T-helper 1 cell treated with Interleukin-12 subunit alpha and Interleukin-12 subunit beta and Interleukin-4 antibody, amounts not matched to agents 30 μg/mL and 1 μg/mL, for 36 hours (primary cell): ENCODE measurements at regions not wholly inside any gene's neighbourhood (a gene's known extent, or its start where the extent isn't known, plus 50 kb on each side); places are given as distances from the start of the nearest gene placed in this dataset.

ENCODE experiments used
- H3K27ac Mint-ChIP-seq: one replicate; pipeline ENCODE4 v1.8.0; 2021; ENCODE audit warnings: mild to moderate bottlenecking, mixed read lengths
- H3K27me3 Mint-ChIP-seq: one replicate; pipeline ENCODE4 v1.8.0; 2021; ENCODE audit warnings: low read depth, mixed read lengths
- H3K36me3 Mint-ChIP-seq: one replicate; pipeline ENCODE4 v1.8.0; 2021; ENCODE audit warnings: low read depth, mixed read lengths
- H3K4me1 Mint-ChIP-seq: one replicate; pipeline ENCODE4 v1.8.0; 2021; ENCODE audit warnings: low read depth, mixed read lengths
- H3K4me3 Mint-ChIP-seq: one replicate; pipeline ENCODE4 v1.8.0; 2021; ENCODE audit warnings: mild to moderate bottlenecking, moderate library complexity, mixed read lengths
- H3K9me3 Mint-ChIP-seq: one replicate; pipeline ENCODE4 v1.8.0; 2021; ENCODE audit warnings: mixed read lengths

DNA sequence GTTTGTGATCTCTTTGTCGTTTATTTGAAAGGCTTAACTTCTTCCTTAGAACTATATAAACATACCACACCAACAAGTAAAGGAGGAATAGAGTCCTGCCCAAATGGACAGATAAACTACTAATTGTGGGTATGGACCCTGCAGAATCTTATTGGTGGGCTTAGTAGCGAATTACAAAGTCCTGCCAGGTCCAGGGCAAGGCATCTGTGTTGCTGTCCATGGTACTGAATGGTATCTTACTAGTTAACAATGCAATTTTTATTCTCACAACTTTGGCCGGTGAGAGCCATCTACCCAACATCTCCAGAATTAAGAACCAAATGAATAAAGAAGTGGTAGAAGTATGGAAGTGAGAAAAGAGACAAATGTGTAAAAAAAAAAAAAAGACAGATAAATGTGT is 1782.4 kb upstream of the WWC1 start:
- Mint-ChIP-seq H3K36me3 (no peaks in the 10 kb centered on the region), H3K4me1 (no peaks in the 10 kb centered on the region), H3K27me3 (no peaks in the 10 kb centered on the region), H3K4me3 (no peak overlapping the region), H3K27ac (no peak overlapping the region), H3K9me3 (peaks cover 13% of the 10 kb centered on the region)

DNA sequence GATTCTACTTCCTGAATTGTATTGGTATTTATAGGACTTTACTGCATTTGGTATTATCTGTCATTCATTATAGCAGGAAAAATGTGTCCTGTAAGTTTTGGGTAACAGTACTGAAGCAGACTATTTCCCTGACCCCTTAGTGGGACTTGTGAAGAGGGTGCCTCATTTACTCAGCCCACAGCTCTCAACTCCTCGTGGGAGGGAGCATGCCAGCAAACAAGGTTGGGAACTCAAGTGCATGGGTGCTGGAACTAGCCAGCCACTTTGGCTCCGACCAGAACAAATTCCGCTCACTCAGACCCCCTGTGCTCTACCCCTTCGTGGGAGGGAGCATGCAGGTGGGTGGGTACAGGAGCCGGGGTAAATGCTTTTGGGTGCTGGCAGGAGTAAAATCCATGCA is 1773.5 kb upstream of the WWC1 start:
- peaks cover 20% of the 10 kb centered on the region for H3K9me3 Mint-ChIP-seq
- no peaks in the 10 kb centered on the region for H3K4me1 Mint-ChIP-seq
- H3K27ac Mint-ChIP-seq: no peak overlapping the region
- no peaks in the 10 kb centered on the region for H3K27me3 Mint-ChIP-seq
- no peaks in the 10 kb centered on the region for H3K36me3 Mint-ChIP-seq
- H3K4me3 Mint-ChIP-seq: no peak overlapping the region

DNA sequence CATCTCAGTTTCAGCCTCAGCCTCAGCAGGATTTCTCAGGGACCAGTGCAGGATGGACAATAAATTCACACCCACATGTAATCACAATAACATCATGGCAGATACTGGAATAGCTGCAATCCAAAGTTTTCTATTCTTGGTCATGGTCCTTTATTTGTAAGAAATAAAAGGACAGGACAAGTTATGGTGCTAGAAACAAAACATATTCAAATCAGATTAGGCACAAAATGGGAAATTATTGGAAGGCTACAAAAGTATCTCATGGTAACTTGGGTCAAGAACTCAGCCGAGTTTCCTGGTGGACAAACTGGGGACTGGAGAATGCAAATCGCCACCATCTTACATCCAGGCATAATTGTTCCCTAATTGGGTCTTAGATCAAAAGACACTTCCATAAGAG is 1768.2 kb upstream of the WWC1 start:
- peaks cover 25% of the 10 kb centered on the region for H3K9me3 Mint-ChIP-seq
- H3K27me3 Mint-ChIP-seq: no peaks in the 10 kb centered on the region
- H3K4me1 Mint-ChIP-seq: no peaks in the 10 kb centered on the region
- no peak overlapping the region for H3K27ac Mint-ChIP-seq
- H3K4me3 Mint-ChIP-seq: no peak overlapping the region
- H3K36me3 Mint-ChIP-seq: no peaks in the 10 kb centered on the region

DNA sequence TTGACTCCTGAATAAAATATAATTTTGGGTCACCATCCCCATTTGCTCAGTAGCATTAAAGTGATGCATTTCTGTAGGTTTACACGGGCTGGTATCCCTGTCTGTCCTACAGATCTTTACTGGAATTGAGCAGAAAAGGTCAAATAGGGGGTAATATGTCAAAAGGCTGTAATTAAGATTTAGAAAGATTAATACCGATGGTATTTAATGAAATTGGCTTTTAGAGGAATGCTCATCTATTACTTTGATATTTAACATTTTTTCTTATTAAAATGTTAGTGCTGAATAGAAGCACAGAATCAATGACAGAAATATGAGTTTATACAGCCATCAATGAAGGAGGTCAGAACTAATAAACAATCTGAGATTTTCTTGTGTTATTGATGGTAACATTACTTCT is 1762.2 kb upstream of the WWC1 start:
- Mint-ChIP-seq H3K4me3 (no peak overlapping the region), H3K27ac (no peak overlapping the region), H3K4me1 (no peaks in the 10 kb centered on the region), H3K27me3 (no peaks in the 10 kb centered on the region), H3K36me3 (no peaks in the 10 kb centered on the region), H3K9me3 (peaks cover 15% of the 10 kb centered on the region)

DNA sequence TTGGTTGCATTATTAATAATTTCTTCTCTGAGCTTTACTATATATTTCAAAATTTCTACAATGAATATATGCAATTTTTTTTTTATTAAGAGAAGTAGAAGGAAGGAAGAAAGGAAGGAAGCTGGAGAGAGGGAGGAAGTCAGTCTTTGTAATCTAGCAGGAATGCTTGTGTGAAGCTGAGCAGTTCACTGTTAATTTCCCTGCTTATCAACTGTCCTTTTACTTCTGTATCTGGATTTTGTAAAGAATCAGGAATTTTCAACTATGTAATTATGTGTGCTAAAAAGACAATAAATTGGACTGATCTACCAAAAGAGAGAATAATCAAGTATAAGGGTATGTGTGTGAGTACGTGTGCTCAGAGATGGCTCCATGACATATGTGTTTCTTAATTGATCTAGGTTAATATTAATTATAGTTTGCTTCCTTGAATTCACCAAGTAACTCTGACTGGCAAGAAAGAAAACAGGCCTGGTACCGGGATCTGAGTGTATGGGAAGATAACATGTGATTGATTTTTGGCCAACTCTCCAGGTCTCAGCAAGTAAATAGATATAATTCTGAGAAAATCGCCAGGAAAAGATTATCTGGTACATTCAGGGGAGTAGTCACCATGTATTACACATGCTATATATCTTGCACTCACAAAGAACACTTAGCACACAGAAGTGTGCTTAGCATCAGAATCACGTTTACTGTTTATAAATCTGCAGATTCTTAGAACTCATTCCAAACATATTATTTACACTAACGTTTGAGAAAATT is 1758.8 kb upstream of the WWC1 start:
- Mint-ChIP-seq H3K4me3 (no peak overlapping the region), H3K4me1 (no peaks in the 10 kb centered on the region), H3K36me3 (no peaks in the 10 kb centered on the region), H3K9me3 (peaks cover 12% of the 10 kb centered on the region), H3K27me3 (no peaks in the 10 kb centered on the region), H3K27ac (no peak overlapping the region)

DNA sequence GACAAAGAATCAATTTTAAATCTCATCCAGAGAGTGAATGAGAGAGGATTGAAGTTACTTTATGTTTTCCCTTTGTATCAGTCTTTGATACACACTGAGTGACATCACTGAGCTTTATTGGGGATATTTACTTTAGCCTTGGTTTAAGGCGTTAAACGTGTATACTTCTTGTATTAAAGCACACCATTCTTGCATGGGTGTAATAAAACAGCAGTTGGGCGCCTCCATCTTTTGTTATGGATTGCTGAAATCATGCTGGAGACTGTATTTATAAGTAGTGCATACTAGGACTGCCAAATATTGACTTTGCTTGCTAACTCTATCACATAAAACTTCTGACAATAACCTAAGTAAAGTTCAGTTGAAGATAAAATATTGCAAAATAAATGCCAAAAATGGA is 1755.8 kb upstream of the WWC1 start:
- H3K36me3 Mint-ChIP-seq: no peaks in the 10 kb centered on the region
- no peak overlapping the region for H3K27ac Mint-ChIP-seq
- peaks cover 12% of the 10 kb centered on the region for H3K9me3 Mint-ChIP-seq
- no peaks in the 10 kb centered on the region for H3K27me3 Mint-ChIP-seq
- no peak overlapping the region for H3K4me3 Mint-ChIP-seq
- no peaks in the 10 kb centered on the region for H3K4me1 Mint-ChIP-seq

DNA sequence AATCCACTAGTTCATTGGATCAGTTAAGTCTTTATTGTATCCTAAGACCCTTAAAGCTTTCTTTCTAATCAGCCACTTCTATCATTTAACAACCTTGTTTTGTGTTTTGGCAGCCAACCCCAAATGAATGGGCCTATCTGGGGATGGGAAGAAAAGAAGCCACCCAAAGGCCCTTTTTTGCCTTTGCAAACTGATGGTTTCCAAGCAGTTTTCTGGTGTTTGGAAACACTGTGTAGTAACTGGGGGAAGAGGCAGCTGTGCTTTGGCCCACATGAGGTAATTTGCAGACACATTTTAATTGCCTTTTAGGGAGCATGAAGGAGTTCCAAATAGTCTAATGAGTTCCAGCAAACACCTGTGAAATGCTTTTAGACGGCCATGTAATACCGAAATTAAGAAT is 1751.3 kb upstream of the WWC1 start:
- H3K36me3 Mint-ChIP-seq: no peaks in the 10 kb centered on the region
- H3K27ac Mint-ChIP-seq: no peak overlapping the region
- H3K4me3 Mint-ChIP-seq: no peak overlapping the region
- no peaks in the 10 kb centered on the region for H3K4me1 Mint-ChIP-seq
- H3K9me3 Mint-ChIP-seq: peaks cover 8% of the 10 kb centered on the region
- H3K27me3 Mint-ChIP-seq: no peaks in the 10 kb centered on the region

DNA sequence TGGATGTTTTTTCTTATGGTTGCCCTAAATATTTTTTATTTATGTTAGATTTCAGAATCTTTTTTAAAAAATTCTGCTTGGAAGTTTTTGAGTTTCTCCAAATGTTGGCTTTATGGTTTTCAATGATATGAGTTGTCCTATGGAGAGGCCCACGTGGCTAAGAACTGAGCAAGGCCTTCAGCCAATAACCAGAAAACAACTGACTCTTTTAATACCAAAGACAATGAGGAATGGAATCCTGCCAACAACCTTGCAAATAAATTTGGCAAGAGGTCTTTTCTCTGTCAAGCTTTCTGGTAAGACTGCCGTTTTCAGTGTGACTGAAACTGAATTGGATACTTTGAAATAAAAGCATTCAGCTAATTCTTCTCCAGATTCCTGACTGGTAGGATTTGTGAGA is 1740.1 kb upstream of the WWC1 start:
- Mint-ChIP-seq H3K27me3 (no peaks in the 10 kb centered on the region), H3K4me1 (no peaks in the 10 kb centered on the region), H3K27ac (no peak overlapping the region), H3K9me3 (peaks cover 22% of the 10 kb centered on the region), H3K36me3 (no peaks in the 10 kb centered on the region), H3K4me3 (no peak overlapping the region)

DNA sequence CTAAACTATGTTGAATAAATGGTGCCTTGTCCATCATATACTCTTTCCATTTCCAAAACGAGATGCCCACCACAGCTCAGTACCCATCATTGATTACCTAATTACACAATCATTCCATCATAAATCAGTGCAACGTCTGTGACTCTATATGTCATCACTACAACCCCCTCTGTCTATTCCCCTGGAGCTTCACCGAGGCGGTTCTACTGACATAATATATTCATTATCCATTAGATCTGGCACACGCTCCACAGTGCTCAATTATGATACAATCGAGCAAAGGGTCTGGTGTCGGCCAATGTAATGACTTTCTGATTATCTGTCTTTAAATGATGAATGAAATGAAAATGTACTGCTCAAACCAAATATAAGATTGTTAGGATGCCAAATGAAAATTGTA is 1737.7 kb upstream of the WWC1 start:
- Mint-ChIP-seq H3K4me3 (no peak overlapping the region), H3K27me3 (no peaks in the 10 kb centered on the region), H3K9me3 (peaks cover 20% of the 10 kb centered on the region), H3K4me1 (no peaks in the 10 kb centered on the region), H3K27ac (no peak overlapping the region), H3K36me3 (no peaks in the 10 kb centered on the region)

DNA sequence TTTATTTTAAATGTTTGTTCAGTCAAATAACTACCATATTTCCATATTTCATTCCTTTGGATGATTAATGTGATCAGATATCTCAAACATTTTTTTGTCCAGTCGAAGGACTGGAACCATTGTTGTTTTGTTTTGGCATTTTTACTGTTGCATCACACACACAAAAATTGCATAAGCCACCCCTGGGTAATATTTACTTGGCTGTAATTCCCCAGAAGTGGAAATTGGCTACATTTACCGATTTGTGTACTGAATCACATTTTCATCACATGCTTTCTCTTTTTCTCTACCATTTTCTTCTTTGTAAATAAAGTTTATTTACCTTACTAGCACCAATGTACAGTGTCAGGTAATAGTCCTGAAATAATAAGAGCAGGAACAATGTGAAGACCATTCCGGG is 1729.7 kb upstream of the WWC1 start:
- no peaks in the 10 kb centered on the region for H3K4me1 Mint-ChIP-seq
- no peak overlapping the region for H3K4me3 Mint-ChIP-seq
- no peaks in the 10 kb centered on the region for H3K27me3 Mint-ChIP-seq
- H3K9me3 Mint-ChIP-seq: peaks cover 20% of the 10 kb centered on the region
- no peaks in the 10 kb centered on the region for H3K36me3 Mint-ChIP-seq
- no peak overlapping the region for H3K27ac Mint-ChIP-seq

DNA sequence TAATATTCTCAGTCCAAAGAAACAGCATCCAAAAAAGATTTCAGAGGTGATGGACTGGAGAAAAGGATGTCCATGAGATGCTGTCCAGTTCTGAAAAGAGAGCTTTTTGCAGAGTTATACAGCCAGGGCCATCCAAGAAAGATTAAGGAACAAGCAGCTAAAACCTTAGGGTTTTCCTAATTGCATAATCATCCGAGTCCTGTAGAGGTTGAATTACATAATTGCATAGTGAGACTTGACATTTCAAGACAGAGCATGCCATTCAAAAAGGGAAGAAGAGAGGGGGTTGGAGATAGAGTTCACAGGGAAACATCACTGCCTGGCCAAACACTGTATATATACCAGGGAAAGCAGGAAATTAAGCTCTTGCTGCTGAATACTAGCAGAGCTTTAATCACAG is 1729.2 kb upstream of the WWC1 start:
- no peaks in the 10 kb centered on the region for H3K27me3 Mint-ChIP-seq
- no peak overlapping the region for H3K4me3 Mint-ChIP-seq
- H3K36me3 Mint-ChIP-seq: no peaks in the 10 kb centered on the region
- H3K4me1 Mint-ChIP-seq: no peaks in the 10 kb centered on the region
- no peak overlapping the region for H3K27ac Mint-ChIP-seq
- H3K9me3 Mint-ChIP-seq: peaks cover 20% of the 10 kb centered on the region

DNA sequence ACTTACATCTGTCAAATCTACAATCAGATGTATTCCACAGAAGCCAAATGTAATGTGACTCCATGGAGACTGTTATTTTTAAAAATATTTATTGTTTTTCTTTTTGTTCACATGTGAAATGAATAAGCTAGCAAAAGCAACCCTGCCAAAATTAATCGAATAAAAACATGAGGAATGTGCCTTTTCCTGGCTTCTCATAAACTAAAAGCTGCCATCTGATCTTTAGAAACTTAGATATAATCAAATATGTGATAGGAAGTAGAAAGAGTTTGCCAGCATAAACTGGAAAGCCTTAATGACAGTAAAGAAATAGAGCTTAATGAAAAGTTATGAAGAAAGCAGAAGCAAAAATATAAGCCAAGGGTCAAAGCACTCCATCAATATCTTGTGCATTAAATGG is 1724.7 kb upstream of the WWC1 start:
- H3K4me1 Mint-ChIP-seq: no peaks in the 10 kb centered on the region
- peaks cover 16% of the 10 kb centered on the region for H3K9me3 Mint-ChIP-seq
- no peaks in the 10 kb centered on the region for H3K27me3 Mint-ChIP-seq
- H3K4me3 Mint-ChIP-seq: no peak overlapping the region
- no peak overlapping the region for H3K27ac Mint-ChIP-seq
- no peaks in the 10 kb centered on the region for H3K36me3 Mint-ChIP-seq

DNA sequence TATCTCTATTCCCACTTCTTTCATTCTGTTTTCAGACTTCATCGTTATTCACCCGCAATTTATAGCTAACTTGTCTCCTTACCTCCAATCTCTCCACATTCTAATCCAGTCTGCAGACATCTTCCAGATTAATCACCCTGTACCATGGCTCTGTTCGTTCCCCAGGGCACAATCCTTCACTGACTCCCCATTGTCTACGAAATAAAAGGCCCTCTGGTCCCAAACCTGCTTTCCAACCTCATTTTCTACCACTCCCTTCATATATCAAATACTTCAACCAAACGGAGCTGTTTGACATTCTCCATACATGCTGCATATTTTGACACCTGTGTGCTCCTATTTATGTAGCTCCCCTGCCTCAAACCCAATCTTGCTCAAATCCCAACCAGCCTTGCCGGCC is 1720.6 kb upstream of the WWC1 start:
- H3K9me3 Mint-ChIP-seq: peaks cover 27% of the 10 kb centered on the region
- no peaks in the 10 kb centered on the region for H3K27me3 Mint-ChIP-seq
- H3K36me3 Mint-ChIP-seq: no peaks in the 10 kb centered on the region
- no peak overlapping the region for H3K4me3 Mint-ChIP-seq
- no peaks in the 10 kb centered on the region for H3K4me1 Mint-ChIP-seq
- no peak overlapping the region for H3K27ac Mint-ChIP-seq

DNA sequence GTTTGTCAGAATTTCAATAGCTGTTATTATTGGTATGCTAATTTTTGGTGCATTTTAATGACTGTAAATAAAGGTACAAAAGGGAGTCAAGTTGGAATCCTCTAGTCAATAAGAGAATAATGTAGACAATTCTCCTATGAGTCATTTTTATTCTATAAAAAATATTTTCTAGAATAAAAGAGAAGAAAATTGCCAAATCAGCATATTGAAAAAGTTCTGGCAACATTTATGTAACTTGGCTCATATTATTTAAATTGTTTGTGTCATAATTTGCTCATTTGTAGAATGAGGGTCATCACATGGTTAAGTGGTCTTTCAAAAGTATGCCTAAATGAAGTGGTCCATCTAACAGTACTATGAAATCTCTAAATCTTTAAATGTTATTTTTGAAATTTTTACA is 1719.8 kb upstream of the WWC1 start:
- Mint-ChIP-seq H3K27me3 (no peaks in the 10 kb centered on the region), H3K27ac (no peak overlapping the region), H3K9me3 (peaks cover 28% of the 10 kb centered on the region), H3K4me1 (no peaks in the 10 kb centered on the region), H3K4me3 (no peak overlapping the region), H3K36me3 (no peaks in the 10 kb centered on the region)

DNA sequence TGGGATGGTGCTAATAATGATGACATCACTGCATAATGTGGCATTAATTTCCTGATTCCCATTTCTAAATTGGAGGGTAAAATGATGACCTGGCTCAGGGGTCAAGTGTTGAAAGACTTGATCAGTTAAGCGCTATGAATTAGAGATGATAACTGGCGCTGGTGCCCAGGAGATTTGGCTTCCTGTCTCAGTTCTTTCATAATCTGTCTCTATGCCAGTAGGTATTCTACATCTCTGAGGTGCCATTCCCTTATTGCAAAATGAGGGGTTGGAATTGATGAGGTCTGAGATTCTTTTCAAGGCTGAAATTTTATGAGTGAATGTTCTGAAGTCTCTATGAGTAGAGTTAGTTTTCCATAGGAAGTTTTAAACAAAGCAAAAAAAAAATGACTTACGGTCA is 1715.1 kb upstream of the WWC1 start:
- H3K36me3 Mint-ChIP-seq: no peaks in the 10 kb centered on the region
- no peak overlapping the region for H3K27ac Mint-ChIP-seq
- H3K4me3 Mint-ChIP-seq: no peak overlapping the region
- no peaks in the 10 kb centered on the region for H3K27me3 Mint-ChIP-seq
- H3K9me3 Mint-ChIP-seq: peaks cover 20% of the 10 kb centered on the region
- H3K4me1 Mint-ChIP-seq: no peaks in the 10 kb centered on the region

DNA sequence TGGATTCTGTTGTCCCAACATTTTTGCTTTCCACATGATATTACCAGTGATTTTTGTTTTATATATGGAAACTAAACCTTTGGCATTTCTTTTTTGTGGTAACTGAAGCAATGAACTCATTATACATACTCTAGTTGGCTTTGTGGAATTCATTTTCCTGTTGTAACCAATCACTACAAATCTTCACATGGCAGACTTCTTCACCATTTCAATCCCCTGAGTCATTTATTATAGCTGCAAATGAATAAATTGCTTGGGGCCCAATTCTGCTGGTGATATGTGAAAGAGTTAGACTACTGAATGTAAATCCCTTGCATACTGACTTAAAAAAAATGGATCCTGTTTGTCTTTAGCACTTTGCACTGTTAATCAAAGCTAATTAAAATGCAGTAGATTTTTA is 1709.6 kb upstream of the WWC1 start:
- no peaks in the 10 kb centered on the region for H3K27me3 Mint-ChIP-seq
- no peak overlapping the region for H3K4me3 Mint-ChIP-seq
- H3K36me3 Mint-ChIP-seq: no peaks in the 10 kb centered on the region
- peaks cover 15% of the 10 kb centered on the region for H3K9me3 Mint-ChIP-seq
- H3K4me1 Mint-ChIP-seq: no peaks in the 10 kb centered on the region
- no peak overlapping the region for H3K27ac Mint-ChIP-seq
